GM13976 (cell line): ENCODE measurements at regions not wholly inside any gene's neighbourhood (a gene's known extent, or its start where the extent isn't known, plus 50 kb on each side); places are given as distances from the start of the nearest gene placed in this dataset.

Experiments used
- DNase-seq: peaks from one replicate; pipeline ENCODE4 v3.0.0; 2012; ENCODE audit warnings: low spot score
- CTCF ChIP-seq: IDR thresholded peaks from 2 replicates; pipeline ENCODE4 v1.5.1; 2012; ENCODE audit warnings: borderline replicate concordance, mild to moderate bottlenecking; ENCODE audit not compliant: insufficient read depth; ENCODE audit errors: extremely low read depth, missing control alignments, control extremely low read depth
- in situ Hi-C: fragments of 300-500 bp; cut with MboI; formaldehyde crosslinking; loops from one replicate; pipeline ENCODE4 v1.12.0; 2022; ENCODE audit warnings: low sequenced_read_pairs, mixed read lengths, inconsistent platforms; ENCODE audit not compliant: unreplicated experiment

GRCh38 chr6:130771741-130772140, 55.5 kb upstream of the SMLR1 start:
- in situ Hi-C loops, result no loop called here
- no peak for TF ChIP-seq CTCF
- no peak for DNase-seq

GRCh38 chr6:130773860-130774259, 53.3 kb upstream of the SMLR1 start:
- DNase-seq, result no peak
- in situ Hi-C loops, result no loop called here
- no peak for TF ChIP-seq CTCF

GRCh38 chr6:130775411-130776012, 51.7 kb upstream of the SMLR1 start:
- TF ChIP-seq CTCF, result no peak
- in situ Hi-C loops, result no loop called here
- DNase-seq, result no peak

- peak; percentile 55 for DNase-seq
- in situ Hi-C loops, result no loop called here
- TF ChIP-seq CTCF, result no peak
Observed at GRCh38 chr6:130776287-130776925, 50.8 kb upstream of the SMLR1 start.
